HG02870 (cell line): ENCODE measurements at regions not wholly inside any gene's neighbourhood (a gene's known extent, or its start where the extent isn't known, plus 50 kb on each side); places are given as distances from the start of the nearest gene placed in this dataset.

ENCODE experiments used
- ATAC-seq: cut with Tn5 transposase; IDR thresholded peaks from one replicate; pipeline ENCODE4 v1.9.1; 2021; ENCODE audit warnings: mild to moderate bottlenecking, moderate library complexity; ENCODE audit not compliant: unreplicated experiment

DNA sequence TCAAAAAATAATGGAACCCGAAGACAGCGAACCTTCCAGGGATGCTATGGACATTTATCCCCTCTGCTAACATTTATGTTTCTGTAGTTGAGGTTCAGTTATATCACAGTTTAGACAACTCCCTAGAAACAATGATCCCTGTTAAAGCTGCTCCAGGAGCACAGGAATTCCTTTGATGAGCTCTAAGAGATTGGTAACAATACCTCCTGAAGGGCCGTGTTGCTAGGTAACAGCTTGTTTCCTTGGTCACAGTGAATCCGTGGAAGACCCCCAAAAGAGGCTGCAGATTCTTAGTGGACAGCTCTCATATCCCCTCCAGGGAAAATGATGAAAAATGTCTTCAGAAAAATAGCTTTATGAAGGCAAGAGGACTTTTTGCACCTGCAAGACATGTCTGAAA is 160.2 kb downstream of the SERPINI1 start:
- ATAC-seq, result no peak

DNA sequence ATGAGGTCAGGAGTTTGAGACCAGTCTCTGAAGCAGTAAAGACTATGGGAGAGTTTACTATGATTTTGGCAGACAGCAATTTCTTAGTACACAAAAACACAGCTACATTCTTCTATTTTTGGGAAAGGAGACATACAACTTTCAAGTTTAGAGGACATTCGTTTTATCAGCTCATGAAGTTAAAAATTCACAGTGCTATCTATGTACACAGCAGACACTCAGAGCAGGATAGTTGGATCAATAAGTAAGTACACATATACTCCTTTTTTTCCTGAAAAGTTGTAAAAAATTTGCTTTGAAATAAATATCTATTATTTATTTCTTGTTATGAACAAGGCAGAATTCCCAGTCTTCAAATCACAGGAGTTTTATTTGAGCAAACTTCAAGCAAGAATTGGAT is 159.7 kb downstream of the SERPINI1 start:
- no peak for ATAC-seq

DNA sequence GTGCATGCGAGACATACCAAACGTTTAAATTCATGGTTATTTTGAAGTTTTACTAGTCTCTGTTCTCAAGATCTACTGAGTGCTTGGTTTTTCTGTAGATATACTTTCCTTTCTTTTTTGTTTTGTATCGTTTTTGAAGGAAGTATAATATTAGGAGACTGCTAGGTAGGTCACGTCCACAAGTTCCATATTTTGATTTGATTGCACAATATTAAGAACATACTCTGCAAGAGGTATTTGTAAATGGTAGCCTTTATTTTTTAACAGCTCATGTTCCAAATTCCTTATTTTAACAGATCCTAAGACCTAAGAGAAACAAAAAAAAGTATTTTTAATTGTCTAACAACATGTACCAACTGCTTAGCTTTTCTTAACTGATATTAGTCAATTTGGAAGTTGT is 156.7 kb downstream of the SERPINI1 start:
- no peak for ATAC-seq

DNA sequence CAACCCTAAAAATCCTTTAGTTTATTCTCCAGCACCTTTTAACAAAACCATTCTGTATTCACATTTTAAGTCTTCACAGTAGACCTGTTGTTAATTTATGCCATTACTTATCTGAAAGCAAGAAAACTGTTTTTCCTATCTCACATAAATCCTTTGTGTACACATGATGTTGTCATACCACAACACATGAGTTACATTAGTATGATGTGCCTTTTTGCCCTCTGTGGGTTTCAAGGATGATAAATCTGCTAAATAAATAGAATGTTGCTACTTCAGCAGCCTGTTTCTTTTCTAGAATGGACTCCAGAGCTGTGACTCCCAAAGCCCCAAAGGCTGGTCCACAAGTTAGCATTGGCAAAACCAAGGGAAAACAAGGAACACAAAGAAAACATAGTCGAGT is 151.6 kb downstream of the SERPINI1 start:
- ATAC-seq, result no peak

DNA sequence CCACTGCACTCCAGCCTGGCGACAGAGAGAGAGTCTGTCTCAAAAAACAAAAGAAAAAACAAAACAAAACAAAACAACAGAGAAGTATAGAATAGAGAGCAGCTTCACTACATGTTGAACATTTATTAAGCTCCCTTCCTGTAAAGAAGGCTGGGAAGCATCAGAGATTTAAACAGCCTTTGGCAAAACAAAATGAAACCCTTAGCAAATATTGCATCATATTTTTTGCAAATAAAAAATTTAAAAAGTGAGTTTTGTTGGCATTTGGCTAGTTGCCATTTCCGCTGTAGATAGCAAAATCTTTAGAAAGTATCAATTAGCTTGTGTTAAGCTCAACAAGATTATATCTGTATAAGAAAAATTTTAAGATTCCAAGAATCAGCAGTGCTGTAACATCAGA is 151.2 kb downstream of the SERPINI1 start:
- ATAC-seq, result no peak

DNA sequence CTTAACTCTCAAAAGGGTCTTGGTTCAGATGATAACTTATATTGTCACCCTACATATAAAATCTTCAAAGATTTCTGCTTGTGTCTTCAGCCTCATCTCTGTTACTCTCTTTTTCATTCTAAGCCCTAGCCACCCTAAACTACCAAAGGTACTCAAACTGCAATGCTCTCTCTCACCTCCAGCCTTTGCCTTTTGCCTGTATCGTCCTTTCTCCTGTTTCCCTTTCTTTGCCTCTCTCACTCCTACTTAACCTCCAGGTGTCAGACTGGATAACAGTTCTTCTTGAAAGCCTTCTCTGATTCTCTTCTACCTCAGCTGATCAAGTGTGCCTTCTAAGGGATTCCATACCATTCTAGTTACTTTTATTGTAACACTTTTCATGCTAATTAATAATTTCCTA is 149.8 kb downstream of the SERPINI1 start:
- no peak for ATAC-seq

DNA sequence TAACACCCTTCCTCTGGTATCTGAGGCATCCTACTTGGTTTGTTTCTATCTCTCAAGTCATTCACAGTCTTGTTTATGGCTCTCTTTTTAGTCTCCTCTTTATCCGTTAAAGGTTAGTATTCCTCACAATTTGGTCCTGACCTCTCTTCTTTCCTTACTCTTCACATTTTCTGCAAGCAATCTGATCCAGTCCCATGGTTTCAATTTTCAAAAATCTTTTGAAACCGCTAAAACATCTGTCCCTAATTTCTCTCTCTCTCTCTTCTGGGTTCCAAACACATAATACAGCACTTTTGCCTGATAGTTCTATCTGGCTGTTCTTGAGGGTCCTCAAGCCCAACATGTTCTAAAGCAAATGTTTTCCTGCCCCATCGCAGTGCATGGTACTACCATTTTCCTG is 149.0 kb downstream of the SERPINI1 start:
- no peak for ATAC-seq

DNA sequence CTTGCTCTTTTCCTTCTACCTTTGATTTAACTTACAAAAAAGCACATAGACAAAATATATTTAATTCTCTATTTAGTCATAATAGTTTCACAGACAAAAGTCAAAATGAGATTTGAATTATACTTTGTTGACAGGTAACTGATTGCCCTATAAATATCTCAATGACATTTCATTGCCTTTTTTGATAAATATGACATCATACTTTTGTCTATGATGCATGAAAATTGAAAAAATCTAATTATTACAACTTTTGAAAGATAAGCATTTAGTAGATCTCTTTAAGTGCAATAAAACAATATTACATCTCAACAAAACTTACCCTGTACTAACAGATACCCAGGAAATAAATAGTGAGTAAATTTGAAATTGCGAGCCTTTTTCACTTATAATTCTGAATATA is 147.9 kb downstream of the SERPINI1 start:
- no peak for ATAC-seq

DNA sequence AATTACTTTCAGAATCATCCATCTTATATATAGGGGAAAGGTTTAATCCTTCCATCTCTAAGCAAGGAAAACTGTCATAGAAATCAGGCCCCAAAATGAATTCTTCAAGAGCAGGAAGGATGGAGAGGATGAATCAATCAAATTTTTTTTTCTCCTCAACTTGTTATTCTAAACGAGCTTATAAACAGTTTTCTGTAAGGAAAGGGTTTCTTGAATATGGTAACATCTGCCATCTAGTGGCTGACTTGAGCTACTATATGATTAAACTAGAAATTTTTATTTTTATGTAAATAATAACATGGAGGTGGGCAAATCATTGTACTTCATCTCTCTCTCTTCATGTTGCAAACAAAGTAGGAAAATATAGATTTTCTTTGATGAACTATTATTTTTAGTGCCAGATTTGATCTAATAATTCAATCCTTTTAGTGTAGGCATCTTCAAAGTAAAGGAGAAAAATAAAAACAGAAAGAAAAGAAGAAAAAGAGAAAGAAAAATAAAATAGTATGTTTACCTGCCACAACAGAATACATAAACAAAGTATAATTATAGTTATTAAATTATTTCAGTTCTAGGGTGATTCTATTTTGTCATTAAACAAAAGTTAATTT is 146.6 kb downstream of the SERPINI1 start:
- ATAC-seq, result peak; percentile 89

DNA sequence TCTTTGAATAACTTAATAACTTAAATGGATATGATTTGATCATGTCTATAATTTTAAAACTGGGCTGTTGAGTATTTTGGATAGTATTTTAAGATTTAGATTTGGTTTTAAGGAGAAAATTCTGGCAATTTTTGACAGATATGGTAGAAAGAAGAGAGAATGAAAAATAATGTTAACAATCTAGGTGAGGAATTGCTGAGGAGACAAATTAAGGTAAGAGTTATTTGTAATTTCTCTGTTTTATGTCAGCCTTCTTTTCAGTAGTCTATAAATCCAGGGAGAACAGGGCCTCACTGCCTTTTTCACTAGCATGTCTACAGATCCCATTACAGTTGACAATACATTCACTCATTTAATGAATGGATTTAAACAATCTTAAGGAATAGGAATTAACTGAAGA is 144.7 kb downstream of the SERPINI1 start:
- ATAC-seq, result no peak

DNA sequence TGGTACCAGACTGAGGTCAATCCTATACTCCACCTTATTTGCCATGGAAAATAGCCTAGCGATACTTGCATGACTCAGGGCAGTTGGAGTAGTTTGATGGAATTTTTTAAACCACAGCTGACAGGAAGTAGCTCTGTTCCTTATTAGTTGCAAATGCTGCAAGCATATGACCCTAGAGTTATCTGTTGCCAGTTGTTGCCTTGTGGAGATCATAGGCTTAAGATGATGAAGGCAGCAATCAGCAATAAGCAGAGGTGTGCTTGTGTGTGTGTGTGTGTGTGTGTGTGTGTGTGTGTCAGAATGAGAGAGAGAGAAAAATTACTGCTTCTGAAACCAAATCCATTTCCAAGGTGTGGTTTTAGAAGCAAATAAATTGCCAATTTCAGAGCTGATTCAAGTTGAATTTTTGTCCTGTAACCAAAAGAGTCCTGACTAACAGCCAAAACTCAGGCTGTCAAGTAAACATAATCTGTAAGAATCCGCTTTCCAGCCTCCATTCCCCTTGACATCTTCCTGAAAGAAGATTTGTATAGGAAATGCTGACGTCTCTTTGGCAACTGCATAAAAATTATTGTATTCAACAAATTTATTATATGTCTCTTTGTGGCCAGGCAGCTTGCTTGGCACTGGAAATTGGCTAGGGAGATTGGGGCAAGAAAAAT is 141.2 kb downstream of the SERPINI1 start:
- no peak for ATAC-seq
